ENCODE measurements at regions not wholly inside any gene's neighbourhood (a gene's known extent, or its start where the extent isn't known, plus 50 kb on each side); places are given as distances from the start of the nearest gene placed in this dataset.

DNA sequence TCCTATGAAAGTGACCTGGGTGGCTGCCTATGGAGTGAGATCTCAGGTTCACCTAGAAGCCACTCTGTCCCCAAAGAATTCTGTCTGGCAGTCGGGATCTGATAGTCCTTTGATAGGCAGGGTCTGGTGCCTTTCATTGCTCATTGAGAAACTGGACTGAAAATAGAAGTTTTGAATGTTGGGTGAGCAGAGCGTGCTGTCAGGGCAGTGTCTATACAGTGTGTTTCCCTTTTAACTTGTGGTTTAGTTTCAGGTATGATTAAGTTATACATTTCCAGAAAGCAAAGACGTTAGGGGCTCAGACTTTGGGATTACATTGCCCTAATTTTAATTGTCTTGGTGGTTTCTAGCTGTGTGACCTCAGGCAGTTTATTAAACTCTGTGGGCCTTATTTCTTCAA, 111.3 kb upstream of the PAX6 start:
- TF ChIP-seq, protein P1, sequence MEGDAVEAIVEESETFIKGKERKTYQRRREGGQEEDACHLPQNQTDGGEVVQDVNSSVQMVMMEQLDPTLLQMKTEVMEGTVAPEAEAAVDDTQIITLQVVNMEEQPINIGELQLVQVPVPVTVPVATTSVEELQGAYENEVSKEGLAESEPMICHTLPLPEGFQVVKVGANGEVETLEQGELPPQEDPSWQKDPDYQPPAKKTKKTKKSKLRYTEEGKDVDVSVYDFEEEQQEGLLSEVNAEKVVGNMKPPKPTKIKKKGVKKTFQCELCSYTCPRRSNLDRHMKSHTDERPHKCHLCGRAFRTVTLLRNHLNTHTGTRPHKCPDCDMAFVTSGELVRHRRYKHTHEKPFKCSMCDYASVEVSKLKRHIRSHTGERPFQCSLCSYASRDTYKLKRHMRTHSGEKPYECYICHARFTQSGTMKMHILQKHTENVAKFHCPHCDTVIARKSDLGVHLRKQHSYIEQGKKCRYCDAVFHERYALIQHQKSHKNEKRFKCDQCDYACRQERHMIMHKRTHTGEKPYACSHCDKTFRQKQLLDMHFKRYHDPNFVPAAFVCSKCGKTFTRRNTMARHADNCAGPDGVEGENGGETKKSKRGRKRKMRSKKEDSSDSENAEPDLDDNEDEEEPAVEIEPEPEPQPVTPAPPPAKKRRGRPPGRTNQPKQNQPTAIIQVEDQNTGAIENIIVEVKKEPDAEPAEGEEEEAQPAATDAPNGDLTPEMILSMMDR (conservative IDR thresholded peaks at IDR 0.05 in 1 of 2, IDR thresholded peaks at IDR 0.05 in 1 of 2; ENCODE audit: low read depth in 1 of 2, low read length in 2 of 2) = no peak
- TF ChIP-seq EZH2 (IDR thresholded peaks at IDR 0.05; ENCODE audit: low read length, missing control alignments) = no peak
